Lower leg skin (tissue), 4 donors: ENCODE measurements at regions not wholly inside any gene's neighbourhood (a gene's known extent, or its start where the extent isn't known, plus 50 kb on each side); places are given as distances from the start of the nearest gene placed in this dataset.

Experiments used
- DNase-seq, 2 donors: peaks; one replicate each; pipeline ENCODE4 v3.0.0-alpha.2; 2019; ENCODE audit warnings: low spot score in 2 of 2
- H3K4me3 ChIP-seq: fragments of 200-600 bp; sonication (generic); 2 replicates; pipeline ENCODE4 v1.5.1; 2017; ENCODE audit warnings: mild to moderate bottlenecking, low read depth; ENCODE audit not compliant: poor library complexity, severe bottlenecking
- CTCF ChIP-seq, 3 donors: fragments of 450-650 bp; IDR thresholded peaks; one replicate each; pipeline ENCODE4 v1.5.1; 2016; ENCODE audit warnings: antibody characterized with exemption in 3 of 3, mild to moderate bottlenecking in 3 of 3, moderate library complexity in 2 of 3
- POLR2A ChIP-seq, 2 donors: fragments of 450-650 bp; IDR thresholded peaks; one replicate each; pipeline ENCODE4 v1.6.1; 2016 to 2017; ENCODE audit warnings: antibody characterized with exemption in 2 of 2, mild to moderate bottlenecking in 1 of 2, moderate library complexity in 1 of 2
- WGBS, 2 donors: methylation state at CpG; one replicate each; pipeline ENCODE4 v1.1.5; 2018; 5-methylcytosine and 5-hydroxymethylcytosine counted together
- intact Hi-C: fragments of 100-400 bp; cut with DNase I; formaldehyde crosslinking; loops from one replicate; pipeline ENCODE4 v1.15.0; 2023; ENCODE audit warnings: low total_unique reads

GRCh38 chr2:226589043-226589442, 210.6 kb downstream of the IRS1 start:
- TF ChIP-seq POLR2A (IDR thresholded peaks at IDR 0.05): no peak
- TF ChIP-seq CTCF (IDR thresholded peaks at IDR 0.05): no peak
- DNase-seq: no peak
- no peak overlapping the region for H3K4me3 ChIP-seq
- intact Hi-C loops: no loop called here

- WGBS, 2 donors: 41 to 64% methylated on average over 1 of the region's 1 CpG
- no peak for DNase-seq
- H3K4me3 ChIP-seq: no peak overlapping the region
- intact Hi-C loops: no loop called here
- TF ChIP-seq POLR2A (IDR thresholded peaks at IDR 0.05) (no peak), CTCF (IDR thresholded peaks at IDR 0.05) (no peak)
These were observed 214.5 kb downstream of the IRS1 start for GRCh38 chr2:226585130-226585561.

- H3K4me3 ChIP-seq: no peak overlapping the region
- intact Hi-C loops: no loop called here
- TF ChIP-seq CTCF (IDR thresholded peaks at IDR 0.05): no peak
- no peak for TF ChIP-seq POLR2A (IDR thresholded peaks at IDR 0.05)
- no peak for DNase-seq
- WGBS, 2 donors: 93 to 97% methylated on average over 3 of the region's 3 CpGs
These were observed 215.0 kb downstream of the IRS1 start for GRCh38 chr2:226584518-226585055.

- no peak for TF ChIP-seq CTCF (IDR thresholded peaks at IDR 0.05)
- no peak for TF ChIP-seq POLR2A (IDR thresholded peaks at IDR 0.05)
- WGBS, 2 donors: 44 to 71% methylated on average over 1 of the region's 1 CpG
- no peak overlapping the region for H3K4me3 ChIP-seq
- intact Hi-C loops: no loop called here
- DNase-seq: no peak
These were observed 215.9 kb downstream of the IRS1 start for GRCh38 chr2:226583715-226584114.

GRCh38 chr2:226581661-226582060, 218.0 kb downstream of the IRS1 start:
- DNase-seq: no peak
- H3K4me3 ChIP-seq: no peak overlapping the region
- intact Hi-C loops: no loop called here
- TF ChIP-seq CTCF (IDR thresholded peaks at IDR 0.05): no peak
- no peak for TF ChIP-seq POLR2A (IDR thresholded peaks at IDR 0.05)
- 76 to 79% methylated on average over 4 of the region's 4 CpGs for WGBS, 2 donors

GRCh38 chr2:226581004-226581403, 218.6 kb downstream of the IRS1 start:
- no peak for TF ChIP-seq CTCF (IDR thresholded peaks at IDR 0.05)
- TF ChIP-seq POLR2A (IDR thresholded peaks at IDR 0.05): no peak
- intact Hi-C loops: no loop called here
- 63 to 69% methylated on average over 2 of the region's 2 CpGs for WGBS, 2 donors
- H3K4me3 ChIP-seq: no peak overlapping the region
- DNase-seq: no peak
